T follicular helper cell (primary cell): ENCODE measurements at regions not wholly inside any gene's neighbourhood (a gene's known extent, or its start where the extent isn't known, plus 50 kb on each side); places are given as distances from the start of the nearest gene placed in this dataset.

ENCODE experiments used
- DNase-seq: peaks from one replicate; pipeline ENCODE4 v3.0.0-alpha.2; 2020; ENCODE audit warnings: low read depth

DNA sequence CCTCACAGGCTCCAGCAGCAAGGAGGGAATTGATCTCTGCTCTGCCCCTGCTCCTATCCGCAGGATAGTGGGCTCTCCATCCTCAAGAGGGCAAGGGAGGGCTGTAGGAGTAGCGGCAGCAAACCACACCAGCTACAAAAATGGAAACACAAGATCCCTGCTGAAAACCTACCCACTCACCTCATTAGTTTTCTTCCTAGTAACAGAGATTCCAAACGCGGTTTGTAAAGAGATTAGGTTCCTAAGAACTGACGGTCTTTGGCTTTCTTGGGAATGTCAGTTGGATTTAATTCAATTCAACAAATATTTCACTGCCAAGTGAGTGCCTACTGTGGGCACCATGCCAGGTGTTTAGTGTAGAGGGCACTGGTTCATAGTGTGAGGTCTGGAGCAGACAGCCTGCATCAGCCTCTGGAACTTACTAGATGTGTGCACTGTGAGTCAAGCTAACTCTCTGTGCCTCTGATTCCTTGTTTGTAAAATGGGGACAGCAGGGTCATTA lies 84.7 kb downstream of the MRPL46 start:
- DNase-seq: no peak

DNA sequence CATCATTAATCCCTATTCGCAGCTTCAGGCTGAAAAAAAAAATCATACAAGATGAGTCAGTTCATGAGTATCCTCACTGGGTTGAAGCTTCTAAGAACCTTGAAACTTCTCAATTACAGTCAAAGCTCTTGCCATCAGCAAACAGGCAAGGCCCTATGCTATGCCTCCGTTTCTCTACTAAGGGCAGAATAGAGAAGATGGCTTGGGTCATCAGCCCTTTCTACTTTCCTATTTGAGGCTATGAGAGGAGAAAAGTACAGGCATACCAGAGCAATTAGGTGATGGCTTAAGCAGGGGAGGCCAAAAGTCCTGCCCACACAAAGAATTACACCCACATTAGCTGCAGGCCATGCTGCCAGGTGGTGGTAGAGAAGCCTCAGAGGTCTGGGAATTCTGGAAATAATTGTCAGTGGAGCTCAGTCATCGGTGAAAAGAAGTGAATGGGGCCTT lies 89.0 kb downstream of the MRPL46 start:
- DNase-seq: no peak

GRCh38 chr15:88377509-88377908 lies 89.7 kb downstream of the MRPL46 start:
- no peak for DNase-seq

DNA sequence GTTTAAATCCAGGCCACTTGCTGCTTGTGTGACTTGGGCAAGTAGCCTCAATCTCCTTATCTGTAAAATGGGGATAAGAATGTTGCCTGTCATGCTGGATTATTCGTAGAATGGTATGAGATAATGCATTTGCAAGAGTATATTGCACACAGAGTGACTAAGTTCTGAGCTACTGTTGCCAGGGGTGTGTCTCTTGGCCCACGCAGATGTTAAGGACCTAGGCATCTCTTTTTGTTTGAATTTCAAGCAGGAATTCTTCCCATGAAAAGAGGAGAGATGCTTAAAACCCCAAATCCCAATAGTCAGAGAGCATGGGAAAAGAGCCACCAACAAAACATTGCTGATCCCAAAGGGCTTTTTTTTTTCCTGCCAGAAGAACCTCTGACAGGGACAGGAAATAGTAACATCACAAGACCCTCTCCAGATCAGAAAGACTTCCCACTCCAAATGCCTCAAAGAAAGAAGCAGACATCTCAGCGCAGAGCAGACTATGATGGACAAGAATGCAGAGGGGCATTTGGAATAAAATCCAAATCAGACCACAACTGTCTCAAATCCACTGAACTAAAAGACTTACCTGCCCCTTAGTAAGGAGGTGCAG lies 90.5 kb downstream of the MRPL46 start:
- no peak for DNase-seq

DNA sequence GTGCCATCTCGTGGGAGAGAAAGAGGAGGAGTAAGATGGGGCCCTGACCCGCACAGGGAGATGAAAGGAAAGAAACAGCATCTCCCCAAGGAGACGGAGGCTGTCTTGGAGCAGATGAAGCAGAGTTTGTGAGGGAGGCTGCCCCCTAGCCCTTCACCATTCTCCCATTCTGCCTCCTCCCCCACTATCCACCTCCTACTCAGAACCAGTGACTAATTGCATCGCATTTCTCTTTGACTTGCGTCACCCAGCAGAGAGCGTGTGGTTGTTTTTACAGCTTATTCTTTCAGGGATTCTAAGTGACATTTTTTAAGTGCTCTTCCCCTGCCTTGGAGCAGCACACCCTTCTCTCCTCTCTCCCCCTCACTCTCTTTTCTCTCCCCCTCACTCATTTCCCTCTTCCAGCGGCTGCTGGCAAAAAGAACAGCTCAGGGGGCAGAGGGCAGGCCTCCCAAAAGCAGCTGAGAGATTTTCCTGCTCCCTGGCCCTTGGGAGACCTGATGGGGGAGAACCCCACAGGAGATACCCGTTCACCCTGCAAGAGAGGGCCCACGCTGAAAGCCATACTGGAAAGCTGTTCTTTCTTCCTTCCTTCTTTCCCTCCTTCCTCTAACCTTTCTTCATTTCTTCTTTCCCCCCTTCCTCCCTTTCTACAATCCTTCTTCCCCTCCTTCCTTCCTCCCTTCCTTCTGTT lies 91.8 kb downstream of the MRPL46 start:
- DNase-seq: no peak

DNA sequence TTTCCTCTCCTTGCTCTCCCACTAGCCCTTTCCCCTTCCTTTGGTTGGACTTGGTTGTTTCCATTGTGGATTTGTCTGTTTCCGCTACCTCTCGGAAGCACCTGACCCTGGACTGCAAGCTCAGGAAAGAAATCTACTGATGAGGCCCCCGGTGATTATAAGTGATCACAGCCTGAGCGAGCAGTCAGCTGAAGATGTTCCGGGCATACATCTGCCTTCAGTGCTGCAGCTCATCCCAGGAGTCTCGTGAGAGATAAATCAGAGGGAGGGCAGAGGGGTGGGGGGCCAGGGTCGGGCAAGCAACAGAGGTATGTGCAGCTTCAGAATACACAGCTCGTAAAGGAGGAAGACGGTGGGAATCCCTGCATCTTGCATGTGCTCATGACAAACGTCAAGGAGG lies 102.1 kb downstream of the MRPL46 start:
- no peak for DNase-seq

DNA sequence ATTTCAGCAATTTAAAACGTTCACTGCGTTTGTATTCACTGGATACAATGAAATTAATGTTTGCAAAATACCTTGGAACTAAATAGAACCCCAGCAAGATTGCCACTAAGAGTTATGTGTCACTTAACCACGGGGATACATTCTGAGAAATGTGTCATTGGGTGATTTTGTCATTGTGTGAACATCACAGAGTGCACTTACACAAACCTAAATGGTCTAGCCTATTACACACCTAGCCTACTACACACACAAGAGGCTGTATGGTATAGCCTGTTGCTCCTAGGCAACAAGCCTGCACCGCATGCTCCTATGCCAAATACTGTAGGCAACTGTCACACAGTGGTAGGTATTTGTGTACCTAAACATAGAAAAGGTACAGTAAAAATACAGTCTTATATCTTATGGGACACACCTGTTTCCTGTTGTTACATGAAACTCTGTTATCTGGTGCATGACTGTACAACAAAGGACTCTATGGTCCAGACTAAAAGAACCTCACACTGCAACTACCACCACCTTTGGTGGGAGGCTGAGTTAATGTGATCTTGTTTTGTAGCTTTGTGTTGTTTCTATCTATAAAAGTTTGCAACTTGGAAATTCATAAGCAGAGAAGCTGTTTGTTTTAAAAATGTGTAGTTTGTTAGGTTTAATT lies 92.2 kb upstream of the NTRK3 start:
- no peak for DNase-seq

- no peak for DNase-seq
Measured at GRCh38 chr15:88345962-88346361, 89.4 kb upstream of the NTRK3 start.

DNA sequence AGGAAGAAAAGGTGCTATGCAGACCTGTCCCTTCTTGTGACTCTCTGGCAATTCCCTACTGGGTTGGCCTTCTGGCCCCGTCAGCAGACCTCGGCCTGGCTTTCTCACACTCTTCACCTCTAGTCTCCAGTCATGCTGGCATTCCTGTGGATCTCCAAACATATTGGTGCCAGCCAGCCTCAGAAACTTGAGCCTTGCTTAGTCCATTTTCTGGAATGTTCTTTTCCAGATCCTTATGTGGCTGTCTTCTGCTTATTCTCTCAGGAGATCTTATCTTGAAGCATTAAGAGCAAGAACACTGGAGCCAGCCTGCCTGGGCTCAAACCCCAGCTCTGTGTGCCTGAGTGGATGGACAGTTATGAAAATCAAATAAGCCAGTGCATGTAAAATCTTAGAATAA lies 88.2 kb upstream of the NTRK3 start:
- DNase-seq: no peak

DNA sequence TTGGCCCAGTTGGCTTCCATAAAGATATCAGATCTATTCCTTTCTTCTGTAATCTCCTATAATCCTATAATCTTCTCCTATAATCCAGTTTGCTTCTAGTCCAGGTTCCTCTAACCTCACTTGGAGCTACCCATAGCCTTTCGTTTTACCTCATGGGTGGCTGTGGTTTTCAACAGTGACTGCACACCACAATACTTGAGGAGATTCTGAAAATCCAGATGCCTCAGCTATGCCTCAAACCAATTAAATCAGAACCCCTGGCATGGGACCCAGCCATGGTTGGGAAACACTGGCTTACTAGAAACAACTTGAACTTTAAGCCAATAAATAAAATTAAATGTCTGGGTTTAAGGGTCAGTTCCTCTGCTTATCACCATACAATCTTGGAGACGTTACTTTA lies 86.1 kb upstream of the NTRK3 start:
- no peak for DNase-seq

DNA sequence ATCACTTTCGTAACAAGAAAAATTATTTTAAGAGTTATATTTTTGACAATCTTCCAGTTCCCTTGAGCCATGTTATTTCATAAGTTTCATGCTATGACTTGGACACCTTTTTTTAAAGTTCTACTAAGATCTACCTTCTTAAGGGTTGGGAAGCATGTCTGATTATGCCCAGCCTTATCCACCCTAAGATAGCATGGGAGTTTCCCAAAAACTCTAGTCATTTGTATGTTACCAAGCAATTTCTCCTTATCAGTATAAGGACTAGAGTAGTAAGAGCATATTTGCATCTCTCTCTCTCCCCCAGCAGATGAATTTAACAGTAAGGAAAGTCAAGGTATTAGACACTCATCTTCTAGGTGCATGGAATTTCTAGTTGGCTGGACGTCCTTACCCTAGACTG lies 85.1 kb upstream of the NTRK3 start:
- no peak for DNase-seq

DNA sequence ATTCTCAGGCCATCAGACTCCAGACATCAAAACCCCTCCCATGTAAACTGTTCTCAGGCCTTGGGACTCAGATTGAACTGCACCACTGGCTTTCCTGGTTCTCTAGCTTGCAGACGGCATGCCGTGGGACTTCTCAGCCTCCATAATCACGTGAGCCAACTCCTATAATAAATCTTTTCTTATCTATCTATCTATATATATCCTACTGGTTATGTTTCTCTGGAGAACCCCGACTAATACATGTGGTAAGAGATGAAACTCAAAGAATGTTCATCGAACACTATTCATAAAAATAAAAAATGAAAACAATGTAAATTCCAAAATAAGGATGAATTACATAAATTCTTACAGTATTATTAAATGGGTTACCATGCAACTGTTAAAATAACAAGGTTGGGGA lies 84.5 kb upstream of the NTRK3 start:
- DNase-seq: no peak

GRCh38 chr15:88337993-88338392 lies 81.5 kb upstream of the NTRK3 start:
- DNase-seq: no peak

- no peak for DNase-seq
Measured at GRCh38 chr15:88335074-88335473, 78.5 kb upstream of the NTRK3 start.

- DNase-seq: no peak
Measured at GRCh38 chr15:88334436-88334835, 77.9 kb upstream of the NTRK3 start.

GRCh38 chr15:88331291-88331690 lies 74.8 kb upstream of the NTRK3 start:
- peak; percentile 0 for DNase-seq

GRCh38 chr15:88326924-88327323 lies 70.4 kb upstream of the NTRK3 start:
- DNase-seq: no peak

GRCh38 chr15:88324741-88325065 lies 68.2 kb upstream of the NTRK3 start:
- no peak for DNase-seq

DNA sequence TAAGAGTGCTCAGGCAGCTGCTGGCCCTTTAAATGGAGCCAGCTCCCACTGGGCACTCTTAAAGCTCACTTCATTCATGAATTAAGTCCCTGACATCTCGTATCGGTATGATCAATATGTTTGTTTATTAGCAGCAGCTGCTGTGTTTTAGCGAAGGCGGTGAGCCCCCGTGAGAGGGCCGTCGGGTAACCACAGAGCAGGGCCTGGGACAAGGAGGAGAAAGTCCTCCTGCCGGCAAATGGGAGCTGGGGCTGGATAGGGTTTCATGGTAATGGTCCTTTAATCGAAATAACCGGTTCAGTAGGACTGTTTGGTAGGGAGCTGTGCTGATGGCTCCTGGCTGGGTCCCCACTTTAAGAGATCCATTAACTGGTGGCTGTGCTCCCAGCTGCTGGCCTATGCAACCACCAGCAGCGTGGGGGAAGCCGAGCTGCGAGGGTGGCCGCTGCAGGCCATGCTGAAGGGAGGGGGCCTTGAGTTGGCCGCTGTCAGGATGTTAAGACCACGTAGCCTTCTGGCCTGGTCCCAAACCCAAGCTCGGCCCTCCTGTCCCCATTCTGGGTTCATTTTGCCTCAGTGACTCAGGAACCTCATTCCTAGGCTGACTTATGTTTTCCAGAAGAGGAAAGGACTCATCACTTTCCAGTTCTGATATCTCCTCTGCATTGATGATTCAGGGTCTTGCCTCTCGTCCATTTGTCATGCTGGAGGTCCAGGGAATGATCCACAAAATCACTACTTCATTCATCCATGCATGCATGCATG lies 67.6 kb upstream of the NTRK3 start:
- DNase-seq: no peak

DNA sequence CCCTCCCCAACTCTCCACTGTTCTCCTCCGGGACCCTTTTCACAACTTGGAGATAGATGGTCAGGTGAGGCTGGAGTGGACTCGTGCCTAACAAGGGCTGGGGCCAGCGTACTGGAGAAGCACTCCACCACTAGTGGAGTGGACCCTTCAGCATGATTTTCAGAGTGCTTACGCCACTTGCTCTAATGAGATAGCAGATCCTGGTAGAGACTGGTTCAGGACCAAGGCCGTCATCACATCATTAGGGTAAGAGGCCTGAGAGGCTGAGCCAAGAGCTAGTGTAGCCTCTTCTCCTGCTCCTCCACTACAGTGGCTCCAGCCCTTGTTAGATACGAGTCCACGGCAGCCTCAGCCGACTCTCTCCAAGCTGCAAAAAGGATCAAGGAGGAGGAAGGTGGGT lies 66.9 kb upstream of the NTRK3 start:
- DNase-seq: no peak

DNA sequence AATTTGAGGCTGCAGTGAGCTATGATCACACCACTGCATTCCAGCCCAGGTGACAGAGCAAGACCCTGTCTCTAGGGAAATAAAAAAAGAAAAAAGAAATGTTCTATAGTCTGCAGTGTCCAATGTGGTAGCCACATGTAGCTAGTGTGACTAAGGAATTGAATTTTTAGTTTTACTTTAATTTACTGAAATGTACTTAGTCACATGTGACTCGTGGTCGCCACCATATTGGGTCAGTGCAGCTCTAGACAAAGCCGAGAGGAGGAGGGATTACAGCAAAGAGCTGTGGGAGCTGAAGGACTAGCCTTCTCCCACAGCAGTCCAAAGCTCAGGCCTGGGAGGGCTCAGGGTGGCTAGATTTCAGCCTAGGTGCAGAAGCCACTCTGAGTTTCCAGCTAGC lies 65.9 kb upstream of the NTRK3 start:
- DNase-seq: no peak

GRCh38 chr15:88321271-88321670 lies 64.7 kb upstream of the NTRK3 start:
- no peak for DNase-seq

- no peak for DNase-seq
Measured at GRCh38 chr15:88316586-88316985, 60.0 kb upstream of the NTRK3 start.
